H1 (cell line): ENCODE measurements at regions not wholly inside any gene's neighbourhood (a gene's known extent, or its start where the extent isn't known, plus 50 kb on each side); places are given as distances from the start of the nearest gene placed in this dataset.

Source experiments
- BACH1 ChIP-seq: IDR thresholded peaks from 2 replicates; pipeline ENCODE4 v1.6.1; 2012; ENCODE audit warnings: low read length, improper control_type of control experiment
- BCL11A ChIP-seq, 2 experiments: IDR thresholded peaks; one replicate each; pipeline ENCODE4 v1.6.1; 2011; ENCODE audit warnings: low read depth in 2 of 2, low read length in 2 of 2, mild to moderate bottlenecking in 2 of 2
- CBX5 ChIP-seq: fragments of 300-800, 300-1000 bp; sonication (generic); IDR thresholded peaks from 2 replicates; pipeline ENCODE4 v1.7.1; 2016; ENCODE audit warnings: antibody characterized with exemption, low read length, low read depth
- CHD7 ChIP-seq: fragments of 300-600 bp; sonication (generic); IDR thresholded peaks from 2 replicates; pipeline ENCODE4 v1.7.1; 2012; ENCODE audit warnings: low read length, moderate library complexity, mild to moderate bottlenecking, inconsistent platforms; ENCODE audit not compliant: insufficient replicate concordance
- GTF2F1 ChIP-seq: IDR thresholded peaks from 2 replicates; pipeline ENCODE4 v1.6.1; 2012; ENCODE audit warnings: low read depth, low read length, improper control_type of control experiment, borderline replicate concordance
- KDM1A ChIP-seq: fragments of 200-600, 300-600 bp; sonication (generic); IDR thresholded peaks from 2 replicates; pipeline ENCODE4 v1.7.1; 2016; ENCODE audit warnings: mild to moderate bottlenecking, low read length, borderline replicate concordance
- MAX ChIP-seq: IDR thresholded peaks from 2 replicates; pipeline ENCODE4 v1.6.1; 2012; ENCODE audit warnings: inconsistent platforms
- NANOG ChIP-seq: IDR thresholded peaks from 2 replicates; pipeline ENCODE4 v1.6.1; 2011; ENCODE audit warnings: low read length, low read depth, mild to moderate bottlenecking, inconsistent platforms; ENCODE audit not compliant: insufficient read depth, poor library complexity, severe bottlenecking
- POLR2AphosphoS5 ChIP-seq: IDR thresholded peaks from 2 replicates; pipeline ENCODE4 v1.6.1; 2011; ENCODE audit warnings: low read depth, low read length
- RNF2 ChIP-seq: fragments of 200-900, 300-1000 bp; sonication (generic); IDR thresholded peaks from 2 replicates; pipeline ENCODE4 v1.7.1; 2016; ENCODE audit warnings: borderline replicate concordance, low read depth, mild to moderate bottlenecking, antibody characterized with exemption, low read length; ENCODE audit not compliant: poor library complexity, severe bottlenecking; ENCODE audit errors: missing control alignments
- SIX5 ChIP-seq: IDR thresholded peaks from 2 replicates; pipeline ENCODE4 v1.6.1; 2011; ENCODE audit warnings: mild to moderate bottlenecking, low read depth, low read length
- SP2 ChIP-seq: IDR thresholded peaks from 2 replicates; pipeline ENCODE4 v1.6.1; 2012; ENCODE audit warnings: mild to moderate bottlenecking, low read length, inconsistent platforms
- TEAD4 ChIP-seq: IDR thresholded peaks from 2 replicates; pipeline ENCODE4 v1.6.1; 2012; ENCODE audit warnings: low read depth, low read length, inconsistent platforms, mixed read lengths

GRCh38 chr3:159721324-159721723, 267.3 kb upstream of the IL12A start (continued):
- TF ChIP-seq CHD7 (no peak), KDM1A (no peak), POLR2AphosphoS5 (no peak), GTF2F1 (no peak), MAX (no peak), SIX5 (no peak), SP2 (no peak), NANOG (no peak), RNF2 (no peak), TEAD4 (no peak), BCL11A (IDR thresholded peaks at IDR 0.05; ENCODE audit: low read depth in 2 of 2, low read length in 2 of 2) (no peak), CBX5 (no peak), BACH1 (no peak)
